GM18867 (cell line): ENCODE measurements at regions not wholly inside any gene's neighbourhood (a gene's known extent, or its start where the extent isn't known, plus 50 kb on each side); places are given as distances from the start of the nearest gene placed in this dataset.

ENCODE experiments used
- ATAC-seq: cut with Tn5 transposase; IDR thresholded peaks from one replicate; pipeline ENCODE4 v1.9.1; 2021; ENCODE audit warnings: mild to moderate bottlenecking, moderate library complexity; ENCODE audit not compliant: unreplicated experiment

DNA sequence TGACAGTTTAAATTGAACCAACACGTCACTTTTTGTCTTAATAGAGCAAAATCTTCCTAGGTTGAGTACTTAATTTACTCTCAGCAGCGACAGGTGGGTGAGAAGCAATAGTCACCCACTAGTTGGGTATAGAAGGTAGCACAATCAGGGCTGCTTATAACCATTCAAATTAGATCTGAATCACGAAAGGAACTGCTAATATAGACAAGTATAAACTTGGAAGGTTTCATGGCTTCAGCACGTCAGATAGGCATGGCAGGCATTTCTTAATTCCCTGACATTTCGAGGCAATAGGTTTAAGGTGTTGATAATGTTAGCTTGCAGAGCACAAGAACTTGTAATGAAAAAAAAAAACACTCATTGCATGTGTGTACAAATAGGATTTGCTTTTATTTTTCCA, 853.4 kb downstream of the PCDH7 start:
- no peak for ATAC-seq

DNA sequence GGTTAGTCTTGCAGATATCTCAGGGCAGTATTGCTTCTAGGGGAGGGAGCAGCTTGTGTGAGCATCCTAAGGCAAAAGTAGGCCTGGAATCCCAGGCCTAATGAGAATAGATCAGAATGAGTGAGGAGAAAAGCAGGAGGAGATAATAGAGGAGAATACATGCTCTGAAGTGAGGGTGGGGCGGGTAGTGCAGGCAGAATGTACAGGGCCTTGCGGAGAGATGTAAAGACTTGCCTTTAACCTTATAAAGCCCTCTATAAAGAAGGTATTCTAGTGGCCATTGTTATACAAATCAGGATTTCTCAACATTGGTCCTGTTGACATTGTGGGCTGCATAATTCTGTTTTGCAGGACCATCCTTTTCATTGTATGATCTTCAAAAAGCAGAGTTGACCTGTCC, 855.3 kb downstream of the PCDH7 start:
- no peak for ATAC-seq

DNA sequence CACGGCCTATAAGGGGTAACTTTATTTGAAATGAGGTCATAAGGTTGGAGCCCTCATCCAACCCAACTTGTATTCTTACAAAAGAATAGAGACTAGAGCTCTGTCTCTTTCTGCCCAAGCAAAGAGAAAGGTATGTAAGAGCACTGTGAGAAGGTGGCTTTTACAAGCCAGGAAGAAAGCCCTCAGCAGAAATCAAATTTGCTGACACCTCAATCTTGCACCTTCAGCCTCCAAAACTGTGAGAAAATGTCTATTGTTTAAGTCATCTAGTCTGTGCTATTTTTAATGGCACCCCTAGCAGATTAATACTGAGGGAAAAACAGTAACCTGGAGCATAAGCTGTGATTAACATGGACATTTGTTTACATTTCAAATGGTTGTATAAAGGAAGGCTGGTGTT, 860.7 kb downstream of the PCDH7 start:
- no peak for ATAC-seq

DNA sequence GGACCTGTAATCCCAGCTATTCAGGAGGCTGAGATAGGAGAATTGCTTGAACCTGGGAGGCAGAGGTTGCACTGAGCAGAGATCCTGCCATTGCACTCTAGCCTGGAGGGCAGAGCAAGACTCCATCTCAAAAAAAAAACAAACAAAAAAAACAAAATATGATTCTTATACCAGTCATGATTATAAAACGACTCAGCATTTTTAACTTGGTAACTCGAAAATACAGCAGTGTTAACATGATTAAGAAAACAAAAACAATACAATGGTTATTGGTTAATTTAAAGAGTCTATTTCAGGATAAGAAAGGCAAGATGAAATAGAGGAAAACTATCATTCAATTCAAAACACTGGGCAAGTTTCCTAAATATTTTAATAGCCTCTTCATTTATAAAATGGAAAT, 865.3 kb downstream of the PCDH7 start:
- no peak for ATAC-seq

DNA sequence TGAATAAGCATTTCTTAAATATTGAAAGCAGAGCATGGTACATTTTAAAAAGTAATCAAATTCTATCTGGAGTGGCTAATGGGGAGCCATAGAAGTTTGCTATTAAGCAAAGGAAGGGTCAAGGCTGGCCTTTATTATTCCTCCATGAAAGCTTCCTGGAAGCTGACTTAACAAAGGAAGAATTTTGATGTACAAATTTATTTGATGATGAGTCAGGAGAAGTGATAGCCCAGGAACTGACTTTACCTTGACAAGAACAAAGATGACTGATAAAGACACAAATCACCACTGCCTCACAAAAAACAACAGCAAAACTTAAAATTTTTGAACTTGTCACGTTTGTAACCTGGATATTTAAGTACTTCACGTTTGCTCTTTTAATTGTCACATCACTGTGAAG, 872.1 kb downstream of the PCDH7 start:
- ATAC-seq: no peak

DNA sequence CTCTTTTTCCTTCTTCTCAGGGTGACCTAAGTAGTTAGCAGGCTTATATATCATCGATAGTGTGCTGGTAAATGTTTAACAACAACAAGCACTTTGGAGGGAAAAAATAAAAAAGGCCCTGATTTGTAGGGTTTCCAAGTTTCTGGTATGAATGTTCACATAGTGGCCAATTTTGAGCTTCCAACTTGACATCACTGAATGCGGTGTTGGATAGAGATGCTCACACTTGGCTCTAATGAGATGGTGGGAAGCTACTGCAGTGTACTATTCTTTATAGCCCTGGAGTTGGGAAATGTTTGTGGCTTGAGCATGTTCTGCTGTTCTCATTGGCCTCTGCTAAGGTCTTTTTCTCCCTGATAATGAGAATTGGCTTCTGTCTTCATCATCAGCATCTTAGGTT, 875.3 kb downstream of the PCDH7 start:
- no peak for ATAC-seq

DNA sequence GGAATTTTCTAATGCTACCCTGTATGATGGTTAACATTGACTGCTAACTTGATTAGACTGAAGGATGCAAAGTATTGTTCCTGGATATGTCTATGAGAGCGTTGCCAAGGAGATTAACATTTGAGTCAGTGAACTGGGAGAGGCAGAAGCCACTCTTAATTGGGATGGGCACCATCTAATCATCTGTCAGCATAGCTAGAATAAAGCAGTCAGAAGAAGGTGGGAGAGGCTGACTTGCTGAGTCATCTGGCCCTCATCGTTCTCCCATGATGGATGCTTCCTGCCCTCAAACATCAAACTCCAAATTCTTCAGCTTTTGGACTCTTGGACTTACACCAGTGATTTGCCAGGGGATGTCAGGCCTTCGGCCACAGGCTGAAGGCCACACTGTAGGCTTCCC, 878.5 kb downstream of the PCDH7 start:
- ATAC-seq: no peak

DNA sequence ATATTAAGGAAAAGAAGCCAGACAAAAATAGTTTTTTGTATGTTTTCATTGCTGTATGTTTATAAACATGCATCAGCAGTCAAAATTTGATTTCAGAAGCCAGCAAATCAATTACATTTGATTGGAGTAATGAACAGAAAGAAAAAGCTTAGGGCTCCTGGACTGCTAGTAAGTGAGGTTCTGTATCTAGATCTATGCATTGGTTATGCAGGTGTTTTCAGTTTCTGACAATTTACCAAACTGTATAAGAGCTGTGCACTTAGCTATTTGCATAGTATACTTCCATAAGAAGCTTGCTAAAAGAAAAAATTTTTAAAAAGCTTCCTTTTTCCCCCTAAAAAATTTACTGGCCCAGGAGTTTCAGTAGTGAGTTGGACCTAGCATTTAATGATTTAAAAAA, 881.6 kb downstream of the PCDH7 start:
- no peak for ATAC-seq

DNA sequence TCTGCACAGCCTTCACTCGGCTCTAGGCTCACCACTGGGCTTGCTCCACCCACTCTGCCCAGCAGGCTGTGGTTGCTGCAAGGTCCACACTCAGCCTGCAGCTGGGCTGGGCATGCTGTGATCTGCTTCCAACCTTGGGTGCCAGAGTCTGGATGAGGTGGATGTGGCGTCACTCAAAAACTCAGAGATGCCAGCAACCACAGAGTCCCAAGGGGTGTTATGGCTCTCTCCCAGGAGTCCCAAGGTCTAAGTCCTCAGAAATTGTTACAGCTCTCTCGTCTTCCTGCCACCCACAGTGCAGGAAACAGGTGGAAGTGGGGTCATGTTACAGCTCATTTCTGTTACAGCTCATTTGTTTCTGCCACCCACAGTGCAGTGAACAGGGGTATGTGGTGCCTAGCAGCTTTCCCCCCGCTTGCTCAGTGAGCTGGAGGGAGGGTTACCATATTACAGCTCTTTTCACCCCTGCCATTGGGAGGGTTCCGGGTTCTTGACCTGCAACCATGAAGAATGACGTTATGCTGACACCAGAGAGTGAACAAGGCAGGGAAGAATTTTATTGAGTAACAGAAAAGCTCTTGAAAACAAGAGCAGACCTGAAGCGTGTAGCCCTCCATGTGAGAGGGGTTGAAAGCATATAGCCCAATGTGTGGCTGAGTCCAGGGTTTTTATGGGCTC, 893.9 kb downstream of the PCDH7 start:
- ATAC-seq: no peak

DNA sequence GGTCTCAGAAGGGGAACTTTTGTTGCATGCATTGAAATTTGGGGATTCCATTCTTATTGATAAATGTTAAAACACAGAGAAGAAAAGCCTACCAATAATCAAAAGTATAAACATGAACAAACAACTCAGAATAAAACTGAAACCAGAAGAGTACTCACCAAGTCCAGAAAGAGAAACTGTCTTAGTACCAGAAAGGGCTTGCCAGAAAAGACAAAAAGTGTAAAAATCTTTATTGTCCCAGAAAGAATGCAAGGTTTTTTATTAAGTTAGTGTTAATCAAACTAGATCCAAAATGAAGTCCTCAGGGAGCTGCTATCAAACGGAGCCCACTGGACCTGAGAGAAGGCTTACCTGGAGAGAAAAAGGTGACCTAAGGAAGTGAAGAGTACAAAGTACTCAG, 897.5 kb downstream of the PCDH7 start:
- ATAC-seq: no peak

DNA sequence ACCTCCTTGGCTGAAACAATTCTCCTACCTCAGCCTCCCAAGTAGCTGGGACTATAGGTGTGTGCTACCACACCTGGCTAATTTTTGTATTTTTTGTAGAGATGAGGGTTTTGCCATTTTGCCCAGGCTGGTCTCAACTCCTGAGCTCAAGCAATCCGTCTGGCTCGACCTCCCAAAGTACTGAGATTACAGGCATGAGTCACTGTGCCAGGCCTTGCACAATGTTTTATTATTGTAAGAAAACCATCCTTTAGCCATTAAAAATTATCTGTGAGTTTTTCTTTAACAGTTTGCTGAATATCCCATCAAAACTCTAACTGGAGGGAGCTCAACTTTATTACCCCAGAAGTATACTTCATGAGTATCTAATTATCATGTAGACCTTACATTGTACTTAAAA, 900.3 kb downstream of the PCDH7 start:
- no peak for ATAC-seq

DNA sequence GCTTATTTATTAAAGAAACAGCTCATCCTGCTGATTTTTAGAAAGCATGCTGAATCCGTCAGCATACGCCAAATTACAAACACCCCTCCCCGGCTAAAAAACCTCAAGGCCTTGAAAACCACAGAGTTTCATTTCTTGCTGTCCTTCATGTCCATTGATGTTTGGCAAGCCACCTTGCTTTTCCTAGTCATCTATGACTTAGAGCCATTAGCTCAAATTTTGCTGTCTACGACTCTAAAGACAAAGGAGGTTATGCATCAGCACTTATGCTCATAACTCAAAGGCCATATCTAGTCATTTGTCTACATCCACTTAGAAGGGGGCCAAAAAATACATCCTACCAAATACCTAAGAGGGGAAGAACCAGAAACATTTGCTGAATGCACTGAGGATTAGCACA, 925.1 kb downstream of the PCDH7 start:
- ATAC-seq: no peak

DNA sequence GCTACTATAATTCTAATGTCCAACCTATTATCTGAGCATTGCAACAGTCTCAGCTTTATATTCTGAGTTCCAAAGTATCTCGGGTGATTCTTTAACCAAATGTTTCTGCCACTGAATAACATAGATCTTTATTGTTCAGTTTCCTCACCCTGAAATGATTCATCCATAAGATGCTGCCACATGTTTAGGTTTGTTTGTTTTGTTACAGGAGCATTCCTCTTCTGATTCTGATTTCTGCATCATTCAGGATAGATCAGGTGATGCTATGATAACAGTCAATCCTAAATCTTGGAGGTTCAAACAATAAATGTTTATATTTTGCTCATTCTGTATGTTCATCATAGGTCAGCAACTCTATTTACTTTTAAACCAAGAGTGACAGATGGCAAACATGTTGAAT, 927.6 kb downstream of the PCDH7 start:
- ATAC-seq: no peak

DNA sequence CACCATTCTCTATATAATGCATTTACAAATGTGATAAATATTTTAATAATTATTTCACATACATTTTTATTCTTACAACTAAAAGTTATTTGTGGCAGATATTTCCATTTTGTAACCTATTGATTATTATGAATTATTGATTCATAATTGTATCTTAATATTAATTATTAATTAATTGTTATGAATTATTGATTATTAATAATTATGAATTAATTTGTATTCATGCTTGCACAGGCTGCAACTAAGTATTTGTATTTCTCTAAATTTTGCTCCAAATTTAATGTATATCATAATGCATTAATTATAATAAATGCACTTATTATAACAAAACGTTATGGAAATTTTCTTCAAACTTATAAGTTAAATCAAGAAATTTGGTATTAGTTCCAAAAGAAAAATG, 929.7 kb downstream of the PCDH7 start:
- ATAC-seq: no peak

DNA sequence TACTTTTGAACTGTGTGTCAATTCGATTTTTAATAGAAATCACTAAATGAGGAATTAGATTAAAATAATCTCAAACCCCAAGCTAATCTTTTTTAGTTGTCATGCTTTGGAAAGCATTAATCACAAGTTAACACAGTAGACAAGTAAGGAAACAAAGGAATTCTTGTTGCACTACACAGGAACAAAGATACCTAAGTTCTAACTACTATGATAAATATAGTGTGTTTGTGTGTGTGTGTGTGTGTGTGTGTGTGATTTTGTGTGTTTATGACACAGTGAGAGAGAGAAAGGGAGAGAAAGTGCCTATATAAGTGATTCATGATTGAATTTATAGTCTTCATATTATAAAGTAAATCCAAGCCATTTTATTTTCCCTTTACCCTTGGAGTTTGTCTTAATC, 931.4 kb downstream of the PCDH7 start:
- no peak for ATAC-seq

DNA sequence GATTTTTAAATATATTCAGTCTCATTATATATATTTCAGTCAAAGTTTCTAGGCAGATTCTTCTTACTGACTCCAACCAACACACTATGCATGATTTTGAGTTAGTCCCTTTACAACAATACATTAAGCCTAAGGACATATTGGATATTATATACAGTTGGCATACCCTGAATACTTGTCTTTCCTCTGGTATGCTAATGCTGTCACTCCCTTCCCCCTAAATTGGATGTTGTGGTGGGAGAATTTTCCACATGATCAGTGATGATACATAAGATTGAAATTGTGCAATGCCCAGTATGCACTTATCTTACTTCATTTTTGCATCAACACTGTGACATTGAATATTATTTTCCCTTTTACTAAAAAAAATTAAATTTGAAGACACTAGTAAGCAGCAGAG, 935.2 kb downstream of the PCDH7 start:
- no peak for ATAC-seq

DNA sequence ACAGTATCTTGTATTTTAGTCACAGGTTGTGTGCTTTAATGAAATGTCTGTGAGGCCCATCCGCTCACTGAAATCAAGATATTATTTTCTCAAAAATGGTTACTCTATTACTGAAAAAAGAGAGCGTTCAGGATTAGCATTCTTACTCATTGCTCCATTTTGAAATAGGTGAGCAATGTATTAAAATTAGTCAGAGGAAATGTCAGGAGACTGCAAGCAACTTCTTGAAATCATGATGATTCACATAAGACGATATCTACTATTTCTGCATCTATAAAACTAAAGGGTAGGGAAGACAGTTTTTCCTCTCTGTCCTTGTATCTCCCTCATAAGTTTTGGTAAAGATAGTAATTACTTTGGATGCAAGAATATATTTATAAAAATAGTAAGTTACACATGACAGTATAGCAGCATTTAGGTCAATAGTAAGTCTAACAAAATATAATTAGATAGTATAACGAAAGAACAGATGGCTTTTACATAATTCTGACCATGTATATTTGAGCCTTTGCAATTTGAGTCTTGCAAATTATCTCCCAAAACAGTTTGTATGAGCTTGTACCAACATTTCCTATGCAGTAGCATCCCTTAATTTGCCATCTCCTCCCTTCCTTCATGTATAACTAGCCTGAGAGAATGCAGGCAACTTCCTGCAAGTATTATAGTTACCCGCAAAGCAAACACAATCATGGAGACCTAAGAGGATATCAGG, 937.8 kb downstream of the PCDH7 start:
- no peak for ATAC-seq

DNA sequence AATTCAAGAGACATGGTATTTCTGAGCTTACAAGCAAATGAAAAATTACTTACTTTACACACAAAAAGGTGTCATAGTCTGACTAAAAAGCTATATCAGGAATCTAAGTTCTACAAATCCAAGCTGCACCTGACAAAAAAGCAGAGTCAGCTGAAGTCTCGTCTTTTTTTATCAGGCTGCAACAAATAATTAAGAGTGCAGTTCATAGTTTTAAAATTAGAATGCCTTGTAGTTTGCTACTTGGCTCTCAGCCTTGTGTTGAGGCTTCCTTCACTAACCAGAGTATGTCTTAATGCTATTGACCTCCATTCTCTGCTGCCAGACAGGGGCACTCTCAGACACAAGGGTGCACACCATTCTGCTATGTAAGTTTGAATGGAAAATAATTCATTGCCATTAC, 940.7 kb downstream of the PCDH7 start:
- no peak for ATAC-seq

DNA sequence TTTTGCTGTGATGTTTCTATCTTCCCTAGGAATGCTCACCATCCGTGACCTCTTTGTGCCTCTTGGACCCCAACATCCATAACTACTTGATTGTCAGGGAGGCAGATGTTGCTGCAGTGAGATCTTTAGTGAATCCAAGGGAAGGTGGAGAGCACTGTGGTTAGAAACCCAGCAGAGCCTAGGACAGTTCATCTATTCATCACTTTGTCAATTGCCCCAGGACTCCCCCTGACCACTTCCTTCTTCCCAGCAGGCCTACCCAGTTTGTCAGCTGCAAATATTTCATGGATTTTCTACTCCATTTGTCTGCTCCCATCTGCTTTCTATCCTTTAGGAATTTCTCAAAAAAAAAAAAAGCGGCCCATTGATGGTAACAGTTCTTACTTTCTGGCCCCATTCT, 942.8 kb downstream of the PCDH7 start:
- ATAC-seq: no peak

DNA sequence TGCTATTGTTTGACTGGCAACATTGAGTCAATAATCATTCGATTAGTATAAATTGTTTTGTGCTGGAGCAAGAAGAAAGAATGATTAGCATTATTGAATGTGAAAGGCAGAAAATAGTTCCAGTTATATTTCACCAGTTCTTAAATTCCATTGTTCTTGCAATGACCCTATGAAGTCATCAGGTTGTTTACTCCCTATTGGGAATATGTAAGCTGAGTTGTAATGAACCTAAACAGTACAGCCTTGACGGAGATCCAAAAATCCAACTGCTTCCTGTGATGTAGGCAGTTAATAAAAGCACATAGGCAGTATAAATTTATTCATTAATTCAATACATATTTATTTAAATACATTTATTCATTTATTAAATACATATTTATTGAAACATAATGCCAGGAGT, 947.5 kb downstream of the PCDH7 start:
- no peak for ATAC-seq

DNA sequence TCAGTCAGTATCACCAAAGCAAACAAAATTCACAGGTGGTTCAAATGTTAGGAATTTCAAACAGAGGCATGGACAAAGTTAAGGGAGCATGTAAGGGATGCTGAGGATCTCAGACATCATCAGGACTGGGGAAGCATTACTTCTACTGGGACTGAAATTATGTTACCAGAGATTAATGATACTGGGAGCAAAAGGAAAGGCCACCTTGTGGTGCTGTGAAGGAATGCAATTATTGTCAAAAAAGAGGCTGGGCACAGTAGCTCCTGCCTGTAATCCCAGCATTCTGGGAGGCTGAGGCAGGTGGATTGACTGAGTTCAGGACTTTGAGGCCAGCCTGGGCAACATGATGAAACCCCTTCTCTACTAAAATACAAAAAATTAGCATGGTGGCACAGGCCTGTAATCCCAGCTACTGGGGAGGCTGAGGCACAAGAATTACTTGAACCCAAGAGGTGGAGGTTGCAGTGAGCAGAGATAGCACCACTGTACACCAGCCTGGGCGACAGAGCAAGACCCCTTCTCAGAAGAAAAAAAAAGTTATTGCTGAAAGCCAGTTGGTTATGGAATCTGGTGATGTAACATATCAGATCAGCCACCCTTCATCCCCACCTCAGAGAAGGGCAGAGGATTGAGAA, 954.3 kb downstream of the PCDH7 start:
- no peak for ATAC-seq

DNA sequence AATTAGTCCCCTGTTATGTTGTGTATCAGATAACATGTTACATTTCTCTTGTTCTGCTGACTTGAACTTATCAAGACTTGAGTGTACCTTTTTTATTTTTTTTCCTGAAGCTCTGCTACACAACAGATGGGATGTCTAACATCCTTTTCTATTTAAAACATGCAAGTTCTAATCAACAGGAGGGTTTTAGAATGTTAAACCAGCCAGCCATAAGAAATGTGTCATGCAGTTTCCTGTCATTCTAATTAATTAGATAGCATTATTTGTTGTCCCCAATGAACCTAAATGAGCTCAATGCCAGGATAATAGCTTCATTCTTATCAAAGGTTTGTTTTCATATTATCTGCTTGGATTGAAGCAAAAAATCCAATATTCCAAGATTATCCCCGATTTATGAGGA, 958.2 kb downstream of the PCDH7 start:
- no peak for ATAC-seq

DNA sequence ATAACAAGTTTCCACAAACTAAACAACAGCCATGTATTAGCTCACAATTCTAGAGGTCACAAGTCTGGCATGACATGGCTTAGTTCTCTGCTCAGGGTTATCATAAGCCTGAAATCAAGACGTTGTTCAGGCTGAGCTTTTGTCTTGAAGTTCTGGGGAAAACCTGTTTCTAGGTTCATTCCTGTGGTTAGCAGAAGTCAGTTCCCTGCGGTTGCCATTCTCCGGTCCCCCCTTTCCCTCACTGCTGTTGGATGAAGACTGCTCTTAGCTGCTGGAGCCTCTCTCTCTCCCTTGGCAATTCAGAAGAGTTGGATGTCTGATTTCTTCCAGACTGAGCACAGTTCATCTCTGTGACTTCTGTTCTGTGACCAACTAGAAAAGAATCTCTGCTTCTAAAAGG, 962.6 kb downstream of the PCDH7 start:
- ATAC-seq: no peak
